ENCODE measurements at regions not wholly inside any gene's neighbourhood (a gene's known extent, or its start where the extent isn't known, plus 50 kb on each side); places are given as distances from the start of the nearest gene placed in this dataset.

GRCh38 chr1:203954293-203954692, 92.9 kb downstream of the SNRPE start:
- H3K79me2 ChIP-seq (ENCODE audit: low read length): no peaks in the 10 kb centered on the region
- intact Hi-C loops (cut with micrococcal nuclease): no loop called here
- H3K4me1 ChIP-seq (ENCODE audit: insufficient read depth, low read length): no peaks in the 10 kb centered on the region
- H3K9me3 ChIP-seq (ENCODE audit: low read length): peaks cover 17% of the 10 kb centered on the region
- POLR2A ChIA-PET (ENCODE audit: unreplicated experiment): no interaction called here
- no peak overlapping the region for H3K4me3 ChIP-seq (ENCODE audit: low read length)
- no peak overlapping the region for H3K4me2 ChIP-seq (ENCODE audit: low read length)
- H3K27ac ChIP-seq (ENCODE audit: low read length): no peak overlapping the region
- CTCF ChIA-PET: no interaction called here
- DNase-seq: no peak
- TF ChIP-seq CTCF (conservative IDR thresholded peaks at IDR 0.05; ENCODE audit: low read depth, low read length): no peak
- TF ChIP-seq EZH2phosphoT487 (IDR thresholded peaks at IDR 0.05; ENCODE audit: borderline replicate concordance, low read length): no peak
- TF ChIP-seq EZH2 (IDR thresholded peaks at IDR 0.05; ENCODE audit: low read length, unreplicated experiment): no peak
- H2AFZ ChIP-seq (ENCODE audit: low read length): no peak overlapping the region
- H4K20me1 ChIP-seq (ENCODE audit: low read length): no peaks in the 10 kb centered on the region
- no peaks in the 10 kb centered on the region for H3K9me2 ChIP-seq (replicated peaks; ENCODE audit: low read length)
- no peak for ATAC-seq
- BruUV-seq (replicated peaks): no TSS peak
- H3K36me3 ChIP-seq (ENCODE audit: low read depth, low read length): no peaks in the 10 kb centered on the region
- H3F3A ChIP-seq (ENCODE audit: low read length, unreplicated experiment): no peaks in the 10 kb centered on the region
- no peak overlapping the region for H3K9ac ChIP-seq (ENCODE audit: low read length)
- no peaks in the 10 kb centered on the region for H3K27me3 ChIP-seq (ENCODE audit: low read length)

GRCh38 chr1:203954788-203955552, 93.6 kb downstream of the SNRPE start:
- no peaks in the 10 kb centered on the region for H3K27me3 ChIP-seq (ENCODE audit: low read length)
- H3K9me2 ChIP-seq (replicated peaks; ENCODE audit: low read length): no peaks in the 10 kb centered on the region
- ChIA-PET CTCF (no interaction called here), POLR2A (ENCODE audit: unreplicated experiment) (no interaction called here)
- no peaks in the 10 kb centered on the region for H4K20me1 ChIP-seq (ENCODE audit: low read length)
- intact Hi-C loops (cut with micrococcal nuclease): no loop called here
- H3K4me2 ChIP-seq (ENCODE audit: low read length): no peak overlapping the region
- no peak overlapping the region for H3K9ac ChIP-seq (ENCODE audit: low read length)
- no peak for DNase-seq
- no peak overlapping the region for H3K4me3 ChIP-seq (ENCODE audit: low read length)
- H3K36me3 ChIP-seq (ENCODE audit: low read depth, low read length): no peaks in the 10 kb centered on the region
- no peaks in the 10 kb centered on the region for H3K4me1 ChIP-seq (ENCODE audit: insufficient read depth, low read length)
- BruUV-seq (replicated peaks): no TSS peak
- H3F3A ChIP-seq (ENCODE audit: low read length, unreplicated experiment): no peaks in the 10 kb centered on the region
- peaks cover 17% of the 10 kb centered on the region for H3K9me3 ChIP-seq (ENCODE audit: low read length)
- no peak for TF ChIP-seq CTCF (conservative IDR thresholded peaks at IDR 0.05; ENCODE audit: low read depth, low read length)
- TF ChIP-seq EZH2 (IDR thresholded peaks at IDR 0.05; ENCODE audit: low read length, unreplicated experiment): no peak
- TF ChIP-seq EZH2phosphoT487 (IDR thresholded peaks at IDR 0.05; ENCODE audit: borderline replicate concordance, low read length): no peak
- H2AFZ ChIP-seq (ENCODE audit: low read length): no peak overlapping the region
- no peak for ATAC-seq
- no peaks in the 10 kb centered on the region for H3K79me2 ChIP-seq (ENCODE audit: low read length)
- no peak overlapping the region for H3K27ac ChIP-seq (ENCODE audit: low read length)

- H3K9me2 ChIP-seq (replicated peaks; ENCODE audit: low read length): no peaks in the 10 kb centered on the region
- ChIA-PET CTCF (no interaction called here), POLR2A (ENCODE audit: unreplicated experiment) (no interaction called here)
- H3K4me1 ChIP-seq (ENCODE audit: insufficient read depth, low read length): no peaks in the 10 kb centered on the region
- no peak overlapping the region for H2AFZ ChIP-seq (ENCODE audit: low read length)
- no peak overlapping the region for H3K4me2 ChIP-seq (ENCODE audit: low read length)
- BruUV-seq (replicated peaks): no TSS peak
- DNase-seq: no peak
- H4K20me1 ChIP-seq (ENCODE audit: low read length): no peaks in the 10 kb centered on the region
- H3F3A ChIP-seq (ENCODE audit: low read length, unreplicated experiment): no peaks in the 10 kb centered on the region
- TF ChIP-seq EZH2 (IDR thresholded peaks at IDR 0.05; ENCODE audit: low read length, unreplicated experiment): no peak
- peaks cover 9% of the 10 kb centered on the region; the same call in 1 of the 2 replicates for H3K36me3 ChIP-seq (ENCODE audit: low read depth, low read length)
- ATAC-seq: no peak
- intact Hi-C loops (cut with micrococcal nuclease): no loop called here
- no peak overlapping the region for H3K4me3 ChIP-seq (ENCODE audit: low read length)
- no peaks in the 10 kb centered on the region for H3K79me2 ChIP-seq (ENCODE audit: low read length)
- H3K9me3 ChIP-seq (ENCODE audit: low read length): peaks cover 45% of the 10 kb centered on the region
- H3K27me3 ChIP-seq (ENCODE audit: low read length): no peaks in the 10 kb centered on the region
- H3K9ac ChIP-seq (ENCODE audit: low read length): no peak overlapping the region
- H3K27ac ChIP-seq (ENCODE audit: low read length): no peak overlapping the region
These were observed 104.2 kb upstream of the SOX13 start for GRCh38 chr1:203968761-203969160.
